ENCODE measurements at regions not wholly inside any gene's neighbourhood (a gene's known extent, or its start where the extent isn't known, plus 50 kb on each side); places are given as distances from the start of the nearest gene placed in this dataset.

GRCh38 chr3:130263708-130264107, 81.8 kb upstream of the COL6A5 start:
- no peak for DNase-seq

GRCh38 chr3:130266817-130267216, 78.7 kb upstream of the COL6A5 start:
- DNase-seq, result no peak

GRCh38 chr3:130276203-130276803, 69.2 kb upstream of the COL6A5 start:
- no peak for DNase-seq

- no peak for DNase-seq
These were observed 56.8 kb upstream of the COL6A5 start for GRCh38 chr3:130288670-130289069.

GRCh38 chr3:130291148-130291547, 54.3 kb upstream of the COL6A5 start:
- no peak for DNase-seq

GRCh38 chr3:130293247-130293646, 52.2 kb upstream of the COL6A5 start:
- no peak for DNase-seq
